Heart left ventricle (tissue), 16 donors: ENCODE measurements at regions not wholly inside any gene's neighbourhood (a gene's known extent, or its start where the extent isn't known, plus 50 kb on each side); places are given as distances from the start of the nearest gene placed in this dataset.

ENCODE experiments used
- ATAC-seq, 4 donors: fragments of 200-7000 bp; cut with Tn5 transposase; one replicate each; pipeline ENCODE4 v1.9.1; 2020 to 2022; ENCODE audit warnings: moderate library complexity in 4 of 4, mild to moderate bottlenecking in 3 of 4, moderate number of reproducible peaks in 1 of 4
- DNase-seq, 5 donors: peaks; one replicate each; pipeline ENCODE4 v3.0.0-alpha.2; 2020
- H3K27ac ChIP-seq, 12 donors: fragments of 200-600 bp; sonication (generic) in 4 of 12; one replicate each; pipeline versions ENCODE4 v1.5.0 to v1.8.0; 2016 to 2022; ENCODE audit warnings: mild to moderate bottlenecking in 2 of 12
- H3K27me3 ChIP-seq, 9 donors: fragments of 200-600 bp; sonication (generic) in 2 of 9; one replicate each; pipeline versions ENCODE4 v1.5.1 to v1.8.0; 2016 to 2022; ENCODE audit warnings: mild to moderate bottlenecking in 3 of 9
- H3K36me3 ChIP-seq, 9 donors: fragments of 200-600 bp; sonication (generic) in 2 of 9; one replicate each; pipeline versions ENCODE4 v1.5.0 to v1.8.0; 2018 to 2022; ENCODE audit warnings: mild to moderate bottlenecking in 2 of 9
- H3K4me1 ChIP-seq, 12 donors: fragments of 200-600 bp; sonication (generic) in 4 of 12; one replicate each; pipeline versions ENCODE4 v1.5.0 to v1.8.0; 2016 to 2022; ENCODE audit warnings: mild to moderate bottlenecking in 3 of 12
- H3K4me3 ChIP-seq, 12 donors: fragments of 200-600 bp; sonication (generic) in 4 of 12; one replicate each; pipeline versions ENCODE4 v1.5.0 to v1.8.0; 2017 to 2022; ENCODE audit warnings: mild to moderate bottlenecking in 9 of 12, moderate library complexity in 4 of 12
- H3K9me3 ChIP-seq, 12 donors: fragments of 200-600 bp; sonication (generic) in 4 of 12; one replicate each; pipeline versions ENCODE4 v1.5.0 to v1.8.0; 2016 to 2022; ENCODE audit warnings: mild to moderate bottlenecking in 1 of 12
- POLR2A ChIP-seq, 2 donors: fragments of 450-650 bp; IDR thresholded peaks; one replicate each; pipeline ENCODE4 v1.6.1; 2017; ENCODE audit warnings: antibody characterized with exemption in 2 of 2, mild to moderate bottlenecking in 2 of 2, moderate library complexity in 2 of 2
- WGBS, 4 donors: extraction: QIAGEN DNeasy Blood & Tissue Kit in 2 of 4; methylation state at CpG; one replicate each; pipeline versions ENCODE4 v1.1.5 to v1.1.7; 2013 to 2018; 5-methylcytosine and 5-hydroxymethylcytosine counted together
- intact Hi-C, 10 donors: fragments of 100-400 bp; cut with DNase I; formaldehyde crosslinking; loops; one replicate each; pipeline versions ENCODE4 v1.11.1 to v1.14.2; 2022
- TF ChIP-seq, protein P1 (sequence below), 12 donors: fragments of 200-600 bp; sonication (generic) in 4 of 12; IDR thresholded peaks; one replicate each; pipeline versions ENCODE4 v1.5.0 to v1.8.0; 2018 to 2022; ENCODE audit warnings: antibody characterized with exemption in 12 of 12, mild to moderate bottlenecking in 5 of 12
- donor health status: ischemic (EF 13 %, LVEDD 7.1; RV severe dilation, severe dysfunction).
- donor health status: healthy with polysubstance abuse.
- donor health status: DM: no; HTN: yes; CAD: no.
- donor health status: DM: no; HTN: no; CAD: no.
- donor health status: ischemic (EF 25% LVEDD 6.9; RV normal size, moderate dysfunction).
- donor health status: ischemic (EF 25% LVEDD 5.7; RV mildly dilated, moderate dysfunction).
- donor health status: healthy.
- donor health status: DM: yes; HTN: yes; CAD: no.
- donor health status: ischemic (EF 35%, LVEDD 5.7; RV mildly dilated, moderate dysfunction).
- donor health status: nonischemic (EF 11% LVEDD 7.7; RV severe dilation, severe dysfunction).
- donor health status: DM: yes; HTN: yes; CAD: no.
- donor health status: PGD.
- donor health status: ischemic (EF 29% LVEDD 5.4; RV normal size, mild dysfunction).
- donor health status: nonischemic (EF 23%, LVEDD 6.1; RV moderate dilation, normal function).

DNA sequence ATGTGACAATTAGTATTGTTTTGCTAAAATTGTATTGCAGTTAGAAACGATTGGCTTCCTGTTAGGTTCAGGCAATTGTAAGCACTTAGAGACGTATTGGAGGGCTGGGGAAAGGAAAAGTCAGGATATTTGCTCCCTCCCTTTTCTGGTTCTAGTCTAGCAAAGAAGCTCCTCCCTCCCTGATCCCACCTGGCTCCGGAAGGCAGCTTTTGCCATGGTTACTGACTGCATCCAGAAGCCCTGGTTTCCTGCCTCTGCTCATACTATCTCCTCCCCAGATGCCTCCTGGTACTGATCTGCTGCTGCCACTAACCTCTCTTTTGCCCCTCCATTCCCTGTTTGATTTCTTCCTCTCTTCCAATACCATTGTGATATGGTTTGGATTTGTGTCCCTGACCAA lies 275.9 kb downstream of the MREG start:
- no peaks in the 10 kb centered on the region for H3K27me3 ChIP-seq

DNA sequence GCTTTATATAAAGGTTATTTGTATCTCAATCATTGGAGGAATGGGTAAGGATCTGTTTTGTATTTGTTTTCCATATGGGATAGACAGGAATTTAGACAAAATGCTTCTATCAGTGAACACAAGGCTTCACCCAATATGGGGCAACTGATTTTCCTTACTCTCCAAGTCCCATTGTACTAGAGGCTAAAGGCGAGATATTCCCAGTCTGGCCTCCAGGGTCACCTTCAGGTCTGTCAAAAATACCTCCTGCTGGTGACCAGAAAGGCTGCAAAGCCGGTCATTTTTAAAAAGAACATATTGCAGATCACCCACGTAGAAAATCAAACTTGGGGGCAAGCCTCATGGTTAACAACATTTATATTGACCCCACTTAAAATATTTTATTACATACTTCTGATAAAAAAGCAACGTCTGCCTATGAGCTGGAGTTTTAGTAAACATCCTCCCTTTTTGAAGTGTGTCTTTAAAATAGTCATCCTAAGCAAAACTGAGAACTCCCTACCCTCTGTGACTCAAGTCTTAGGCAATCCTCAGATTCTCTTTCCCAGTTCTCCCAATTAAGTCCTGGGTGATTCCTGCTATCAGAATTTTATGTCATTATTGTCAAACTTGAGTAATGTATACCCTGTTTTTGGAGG lies 276.6 kb downstream of the MREG start:
- H3K9me3 ChIP-seq = peaks cover 0 to 11% (median 0%) of the 10 kb centered on the region in 12 donors
- 63 to 75% (median 70%) methylated on average over 4 of the region's 4 CpGs for WGBS, 4 donors
- no peaks in the 10 kb centered on the region for H3K27me3 ChIP-seq
- ATAC-seq (no peak), DNase-seq (no peak)
- no peak for TF ChIP-seq POLR2A (IDR thresholded peaks at IDR 0.05)
- TF ChIP-seq, protein P1, sequence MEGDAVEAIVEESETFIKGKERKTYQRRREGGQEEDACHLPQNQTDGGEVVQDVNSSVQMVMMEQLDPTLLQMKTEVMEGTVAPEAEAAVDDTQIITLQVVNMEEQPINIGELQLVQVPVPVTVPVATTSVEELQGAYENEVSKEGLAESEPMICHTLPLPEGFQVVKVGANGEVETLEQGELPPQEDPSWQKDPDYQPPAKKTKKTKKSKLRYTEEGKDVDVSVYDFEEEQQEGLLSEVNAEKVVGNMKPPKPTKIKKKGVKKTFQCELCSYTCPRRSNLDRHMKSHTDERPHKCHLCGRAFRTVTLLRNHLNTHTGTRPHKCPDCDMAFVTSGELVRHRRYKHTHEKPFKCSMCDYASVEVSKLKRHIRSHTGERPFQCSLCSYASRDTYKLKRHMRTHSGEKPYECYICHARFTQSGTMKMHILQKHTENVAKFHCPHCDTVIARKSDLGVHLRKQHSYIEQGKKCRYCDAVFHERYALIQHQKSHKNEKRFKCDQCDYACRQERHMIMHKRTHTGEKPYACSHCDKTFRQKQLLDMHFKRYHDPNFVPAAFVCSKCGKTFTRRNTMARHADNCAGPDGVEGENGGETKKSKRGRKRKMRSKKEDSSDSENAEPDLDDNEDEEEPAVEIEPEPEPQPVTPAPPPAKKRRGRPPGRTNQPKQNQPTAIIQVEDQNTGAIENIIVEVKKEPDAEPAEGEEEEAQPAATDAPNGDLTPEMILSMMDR (IDR thresholded peaks at IDR 0.05) = no peak
- H3K4me3 ChIP-seq = no peak overlapping the region
- no peaks in the 10 kb centered on the region for H3K36me3 ChIP-seq
- H3K27ac ChIP-seq = peak overlapping the region in 1 of 12 donors; percentile 22
- intact Hi-C loops = no loop called here
- peaks cover 0 to 19% (median 0%) of the 10 kb centered on the region in 12 donors for H3K4me1 ChIP-seq

More for the DNA sequence above, 275.9 kb downstream of the MREG start:
- Histone ChIP-seq H3K4me1 (peaks cover 0 to 26% (median 0%) of the 10 kb centered on the region in 12 donors), H3K27ac (peak overlapping the region in 1 of 12 donors; percentile 22), H3K4me3 (no peak overlapping the region), H3K36me3 (no peaks in the 10 kb centered on the region), H3K9me3 (peaks cover 0 to 11% (median 0%) of the 10 kb centered on the region in 12 donors)
- DNase-seq (no peak), ATAC-seq (no peak)
- WGBS, 4 donors = 46 to 59% (median 54%) methylated on average over 3 of the region's 3 CpGs
- intact Hi-C loops = no loop called here
- no peak for TF ChIP-seq POLR2A (IDR thresholded peaks at IDR 0.05)
- TF ChIP-seq, protein P1 (IDR thresholded peaks at IDR 0.05) = no peak

DNA sequence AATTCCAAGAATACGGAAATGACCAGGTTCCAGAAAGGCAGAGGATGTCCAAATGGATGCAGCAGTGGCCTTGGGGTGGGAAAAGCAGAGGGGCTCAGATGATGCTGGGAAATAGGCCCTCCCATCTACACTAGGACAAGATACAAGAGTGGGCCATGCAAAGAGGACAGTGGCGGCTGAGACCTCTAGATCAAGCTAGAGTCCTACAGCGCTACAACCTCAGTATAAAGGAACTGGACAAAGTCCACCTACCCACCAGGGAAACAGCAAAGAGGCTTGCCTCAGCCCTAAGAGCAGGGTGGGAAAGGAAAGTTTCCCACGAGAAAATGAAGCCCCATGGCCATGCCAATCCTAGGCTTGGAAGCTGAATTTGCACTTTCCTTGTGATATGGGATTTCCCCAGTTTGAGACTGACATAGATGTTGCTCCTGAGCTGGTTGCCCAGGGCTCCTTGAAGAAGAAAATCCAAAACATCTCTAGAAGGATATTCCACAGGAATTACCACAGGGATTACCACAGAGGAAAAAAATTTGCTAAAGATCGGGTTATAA lies 282.2 kb downstream of the MREG start:
- ATAC-seq (no peak), DNase-seq (no peak)
- no peak for TF ChIP-seq POLR2A (IDR thresholded peaks at IDR 0.05)
- TF ChIP-seq, protein P1 (IDR thresholded peaks at IDR 0.05) = no peak
- intact Hi-C loops = no loop called here
- Histone ChIP-seq H3K4me3 (no peak overlapping the region), H3K4me1 (peaks cover 0 to 23% (median 0%) of the 10 kb centered on the region in 12 donors), H3K9me3 (peaks cover 0 to 18% (median 0%) of the 10 kb centered on the region in 12 donors), H3K27ac (no peak overlapping the region), H3K27me3 (no peaks in the 10 kb centered on the region), H3K36me3 (no peaks in the 10 kb centered on the region)
- 92 to 95% (median 93%) methylated on average over 5 of the region's 5 CpGs for WGBS, 4 donors

DNA sequence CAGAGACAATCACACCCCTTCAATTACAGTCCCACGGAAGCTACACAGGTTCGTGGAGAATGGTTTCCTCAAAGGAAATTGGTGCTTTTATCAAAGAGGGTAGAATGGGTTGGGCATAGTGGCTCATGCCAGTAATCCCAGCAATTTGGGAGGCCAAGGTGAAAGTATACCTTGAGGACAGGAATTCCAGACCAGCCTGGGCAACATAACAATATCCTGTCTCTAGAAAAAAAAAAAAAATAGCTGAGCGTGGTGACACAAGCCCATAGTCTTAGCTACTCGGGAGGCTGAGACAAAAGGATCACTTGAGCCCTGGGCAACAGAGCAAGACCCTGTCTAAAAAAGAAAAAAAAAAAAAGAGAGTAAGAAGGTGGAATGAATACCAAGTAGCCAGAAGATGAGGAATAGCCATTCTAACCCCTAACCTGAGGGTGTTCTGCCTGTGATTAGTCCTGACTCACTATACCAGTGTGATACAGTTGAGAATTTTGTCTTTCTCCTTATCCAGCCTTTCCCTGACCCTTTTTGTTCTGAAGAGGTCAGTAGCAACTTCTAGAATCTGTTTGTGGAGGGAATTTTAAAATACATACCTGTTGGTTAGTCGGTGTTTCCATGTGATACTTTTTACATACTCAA lies 283.2 kb downstream of the MREG start:
- Histone ChIP-seq H3K27me3 (no peaks in the 10 kb centered on the region), H3K4me1 (peaks cover 0 to 23% (median 0%) of the 10 kb centered on the region in 12 donors), H3K9me3 (peaks cover 0 to 18% (median 0%) of the 10 kb centered on the region in 12 donors), H3K36me3 (no peaks in the 10 kb centered on the region), H3K27ac (no peak overlapping the region), H3K4me3 (no peak overlapping the region)
- ATAC-seq (no peak), DNase-seq (no peak)
- 82 to 91% (median 87%) methylated on average over 5 of the region's 5 CpGs for WGBS, 4 donors
- TF ChIP-seq, protein P1 (IDR thresholded peaks at IDR 0.05) = no peak
- TF ChIP-seq POLR2A (IDR thresholded peaks at IDR 0.05) = no peak
- intact Hi-C loops = no loop called here
